ENCODE measurements at regions not wholly inside any gene's neighbourhood (a gene's known extent, or its start where the extent isn't known, plus 50 kb on each side); places are given as distances from the start of the nearest gene placed in this dataset.

DNA sequence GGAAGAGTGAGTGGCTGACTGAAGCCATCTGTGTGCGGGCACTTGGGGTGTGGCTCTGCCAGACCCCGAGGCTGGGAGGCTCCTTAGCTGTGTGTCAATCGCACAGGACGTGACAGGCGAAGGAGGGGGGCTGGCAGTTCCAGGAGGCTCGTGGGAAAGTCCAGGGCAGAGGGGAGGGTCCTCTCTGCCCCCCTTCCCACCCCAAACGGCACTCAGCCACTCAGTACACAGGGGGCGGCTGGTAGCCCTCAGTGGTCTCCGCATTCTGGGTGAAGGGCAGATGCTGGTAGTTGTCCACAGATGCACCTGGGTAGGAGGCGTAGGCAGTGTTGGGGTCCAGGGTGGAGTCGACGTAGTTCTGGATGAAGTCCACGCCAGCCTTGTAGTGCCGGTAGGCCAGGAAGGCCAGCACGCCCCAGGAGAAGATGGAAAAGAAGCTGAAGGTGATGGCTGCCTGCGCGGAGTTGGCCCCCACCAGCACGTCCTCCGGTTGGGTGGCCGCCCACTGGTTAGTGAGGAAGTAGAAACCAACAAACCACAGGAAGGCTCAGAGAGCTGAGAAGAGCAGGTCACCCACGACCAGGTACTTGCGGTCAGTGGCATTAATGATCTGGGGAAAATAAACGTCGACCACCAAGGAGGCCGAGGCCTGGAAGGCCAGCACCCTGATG is 85.4 kb upstream of the CEP78 start:
- H3K9me2 ChIP-seq (replicated peaks; ENCODE audit: control insufficient read depth, low read length), result no peaks in the 10 kb centered on the region
- no peaks in the 10 kb centered on the region for H3K9me3 ChIP-seq (ENCODE audit: control insufficient read depth, insufficient read depth, low read length)
- no peak overlapping the region for H3K4me2 ChIP-seq (ENCODE audit: low read length)
- TF ChIP-seq EZH2phosphoT487 (IDR thresholded peaks at IDR 0.05; ENCODE audit: borderline replicate concordance, low read length), result no peak
- TF ChIP-seq, protein P1, sequence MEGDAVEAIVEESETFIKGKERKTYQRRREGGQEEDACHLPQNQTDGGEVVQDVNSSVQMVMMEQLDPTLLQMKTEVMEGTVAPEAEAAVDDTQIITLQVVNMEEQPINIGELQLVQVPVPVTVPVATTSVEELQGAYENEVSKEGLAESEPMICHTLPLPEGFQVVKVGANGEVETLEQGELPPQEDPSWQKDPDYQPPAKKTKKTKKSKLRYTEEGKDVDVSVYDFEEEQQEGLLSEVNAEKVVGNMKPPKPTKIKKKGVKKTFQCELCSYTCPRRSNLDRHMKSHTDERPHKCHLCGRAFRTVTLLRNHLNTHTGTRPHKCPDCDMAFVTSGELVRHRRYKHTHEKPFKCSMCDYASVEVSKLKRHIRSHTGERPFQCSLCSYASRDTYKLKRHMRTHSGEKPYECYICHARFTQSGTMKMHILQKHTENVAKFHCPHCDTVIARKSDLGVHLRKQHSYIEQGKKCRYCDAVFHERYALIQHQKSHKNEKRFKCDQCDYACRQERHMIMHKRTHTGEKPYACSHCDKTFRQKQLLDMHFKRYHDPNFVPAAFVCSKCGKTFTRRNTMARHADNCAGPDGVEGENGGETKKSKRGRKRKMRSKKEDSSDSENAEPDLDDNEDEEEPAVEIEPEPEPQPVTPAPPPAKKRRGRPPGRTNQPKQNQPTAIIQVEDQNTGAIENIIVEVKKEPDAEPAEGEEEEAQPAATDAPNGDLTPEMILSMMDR (IDR thresholded peaks at IDR 0.05; ENCODE audit: low read depth, low read length, poor library complexity, severe bottlenecking), result no peak
- no peak overlapping the region for H3K27ac ChIP-seq (ENCODE audit: low read depth, low read length)
- H3K4me1 ChIP-seq (ENCODE audit: control insufficient read depth, low read length), result 0 out of 2 replicates have a peak, but pooled peaks cover 3% of the 10 kb centered on the region
- H3F3A ChIP-seq (ENCODE audit: control insufficient read depth, insufficient read depth), result no peaks in the 10 kb centered on the region
- no peaks in the 10 kb centered on the region for H3K36me3 ChIP-seq (ENCODE audit: control insufficient read depth, low read length)
- no peaks in the 10 kb centered on the region for H3K27me3 ChIP-seq (ENCODE audit: control insufficient read depth, low read length)
- H3K4me3 ChIP-seq (ENCODE audit: low read length), result no peak overlapping the region
- H4K20me1 ChIP-seq (ENCODE audit: control insufficient read depth, insufficient read depth, low read depth, low read length), result no peaks in the 10 kb centered on the region
- no peaks in the 10 kb centered on the region for H3K79me2 ChIP-seq (ENCODE audit: control insufficient read depth, low read length)

DNA sequence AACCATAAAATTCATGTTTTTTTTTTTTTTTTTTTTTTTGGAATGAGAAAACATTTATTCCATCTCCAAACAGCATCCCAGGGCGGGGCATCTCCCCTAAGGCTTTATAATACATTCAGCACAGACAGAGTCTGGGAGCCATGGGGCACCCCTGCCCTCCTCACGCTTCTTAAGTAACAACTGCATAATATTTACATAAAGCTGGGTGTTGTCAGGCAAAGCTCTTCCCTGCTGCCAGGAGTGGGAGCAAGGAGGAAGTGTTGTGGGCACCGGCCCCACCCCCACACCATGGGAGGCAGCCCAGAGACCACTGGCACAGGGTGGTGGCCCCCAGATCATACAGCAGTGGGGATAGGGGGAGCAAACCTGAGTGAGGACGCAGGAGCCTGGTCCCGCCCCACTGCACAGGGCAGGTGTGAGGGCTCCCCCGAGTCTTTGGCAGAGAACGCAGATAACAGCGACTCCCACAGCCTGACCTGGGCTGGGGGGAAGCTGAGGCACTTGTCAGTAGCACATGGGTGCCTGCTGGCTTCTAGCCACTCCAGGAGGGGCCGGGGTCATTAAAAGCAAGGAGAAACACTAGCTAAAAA is 86.1 kb upstream of the CEP78 start:
- no peak overlapping the region for H3K4me3 ChIP-seq (ENCODE audit: low read length)
- no peaks in the 10 kb centered on the region for H3F3A ChIP-seq (ENCODE audit: control insufficient read depth, insufficient read depth)
- H3K9me2 ChIP-seq (replicated peaks; ENCODE audit: control insufficient read depth, low read length), result no peaks in the 10 kb centered on the region
- no peak overlapping the region for H3K27ac ChIP-seq (ENCODE audit: low read depth, low read length)
- no peaks in the 10 kb centered on the region for H3K36me3 ChIP-seq (ENCODE audit: control insufficient read depth, low read length)
- no peak overlapping the region for H3K4me2 ChIP-seq (ENCODE audit: low read length)
- H3K9me3 ChIP-seq (ENCODE audit: control insufficient read depth, insufficient read depth, low read length), result no peaks in the 10 kb centered on the region
- H3K27me3 ChIP-seq (ENCODE audit: control insufficient read depth, low read length), result no peaks in the 10 kb centered on the region
- TF ChIP-seq, protein P1 (IDR thresholded peaks at IDR 0.05; ENCODE audit: low read depth, low read length, poor library complexity, severe bottlenecking), result no peak
- no peak for TF ChIP-seq EZH2phosphoT487 (IDR thresholded peaks at IDR 0.05; ENCODE audit: borderline replicate concordance, low read length)
- 0 out of 2 replicates have a peak, but pooled peaks cover 3% of the 10 kb centered on the region for H3K4me1 ChIP-seq (ENCODE audit: control insufficient read depth, low read length)
- no peaks in the 10 kb centered on the region for H3K79me2 ChIP-seq (ENCODE audit: control insufficient read depth, low read length)
- no peaks in the 10 kb centered on the region for H4K20me1 ChIP-seq (ENCODE audit: control insufficient read depth, insufficient read depth, low read depth, low read length)

DNA sequence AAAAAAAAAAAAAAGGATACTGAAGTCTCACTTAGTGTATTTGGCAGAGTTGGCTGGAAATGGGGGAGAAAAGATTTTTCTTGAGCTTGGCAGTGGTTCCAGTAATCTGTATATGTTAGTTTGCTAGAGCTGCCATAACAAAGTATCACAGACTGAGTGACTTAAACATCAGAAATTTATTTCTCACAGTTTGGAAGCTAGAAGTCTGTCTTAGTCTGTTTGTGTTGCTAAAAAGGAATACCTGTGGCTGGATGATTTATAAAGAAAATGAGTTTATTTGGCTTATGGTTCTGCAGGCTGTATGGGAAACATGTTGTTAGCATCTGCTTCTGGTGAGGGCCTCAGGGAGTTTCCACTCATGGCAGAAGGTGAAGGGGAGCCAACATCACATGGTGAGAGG is 89.6 kb upstream of the CEP78 start:
- Histone ChIP-seq H3K4me3 (ENCODE audit: low read length) (no peak overlapping the region), H3K4me1 (ENCODE audit: control insufficient read depth, low read length) (0 out of 2 replicates have a peak, but pooled peaks cover 3% of the 10 kb centered on the region), H3K9me3 (ENCODE audit: control insufficient read depth, insufficient read depth, low read length) (no peaks in the 10 kb centered on the region), H4K20me1 (ENCODE audit: control insufficient read depth, insufficient read depth, low read depth, low read length) (no peaks in the 10 kb centered on the region), H3K27ac (ENCODE audit: low read depth, low read length) (no peak overlapping the region), H3K27me3 (ENCODE audit: control insufficient read depth, low read length) (no peaks in the 10 kb centered on the region), H3F3A (ENCODE audit: control insufficient read depth, insufficient read depth) (no peaks in the 10 kb centered on the region), H3K9me2 (replicated peaks; ENCODE audit: control insufficient read depth, low read length) (no peaks in the 10 kb centered on the region), H3K36me3 (ENCODE audit: control insufficient read depth, low read length) (no peaks in the 10 kb centered on the region), H3K79me2 (ENCODE audit: control insufficient read depth, low read length) (no peaks in the 10 kb centered on the region), H3K4me2 (ENCODE audit: low read length) (no peak overlapping the region)
- TF ChIP-seq, protein P1 (IDR thresholded peaks at IDR 0.05; ENCODE audit: low read depth, low read length, poor library complexity, severe bottlenecking), result no peak
- TF ChIP-seq EZH2phosphoT487 (IDR thresholded peaks at IDR 0.05; ENCODE audit: borderline replicate concordance, low read length), result no peak

Data from DOHH2 (cell line).